Activated naive CD8-positive, alpha-beta T cell treated with anti-CD3 and anti-CD28 coated beads for 36 hours (primary cell): ENCODE measurements at regions not wholly inside any gene's neighbourhood (a gene's known extent, or its start where the extent isn't known, plus 50 kb on each side); places are given as distances from the start of the nearest gene placed in this dataset.

Experiments used
- DNase-seq: peaks from one replicate; pipeline ENCODE4 v3.0.0; 2021
- H3K27ac Mint-ChIP-seq: one replicate; pipeline ENCODE4 v1.8.0; 2022; ENCODE audit warnings: mild to moderate bottlenecking, moderate library complexity, mixed read lengths
- H3K27me3 Mint-ChIP-seq: one replicate; pipeline ENCODE4 v1.8.0; 2022; ENCODE audit warnings: mild to moderate bottlenecking, mixed read lengths
- H3K36me3 Mint-ChIP-seq: one replicate; pipeline ENCODE4 v1.8.0; 2021; ENCODE audit warnings: mild to moderate bottlenecking, mixed read lengths
- H3K4me1 Mint-ChIP-seq: one replicate; pipeline ENCODE4 v1.8.0; 2021; ENCODE audit warnings: mixed read lengths
- H3K4me3 Mint-ChIP-seq: one replicate; pipeline ENCODE4 v1.8.0; 2022; ENCODE audit warnings: mild to moderate bottlenecking, moderate library complexity, mixed read lengths
- H3K9me3 Mint-ChIP-seq: one replicate; pipeline ENCODE4 v1.8.0; 2022; ENCODE audit warnings: mixed read lengths

DNA sequence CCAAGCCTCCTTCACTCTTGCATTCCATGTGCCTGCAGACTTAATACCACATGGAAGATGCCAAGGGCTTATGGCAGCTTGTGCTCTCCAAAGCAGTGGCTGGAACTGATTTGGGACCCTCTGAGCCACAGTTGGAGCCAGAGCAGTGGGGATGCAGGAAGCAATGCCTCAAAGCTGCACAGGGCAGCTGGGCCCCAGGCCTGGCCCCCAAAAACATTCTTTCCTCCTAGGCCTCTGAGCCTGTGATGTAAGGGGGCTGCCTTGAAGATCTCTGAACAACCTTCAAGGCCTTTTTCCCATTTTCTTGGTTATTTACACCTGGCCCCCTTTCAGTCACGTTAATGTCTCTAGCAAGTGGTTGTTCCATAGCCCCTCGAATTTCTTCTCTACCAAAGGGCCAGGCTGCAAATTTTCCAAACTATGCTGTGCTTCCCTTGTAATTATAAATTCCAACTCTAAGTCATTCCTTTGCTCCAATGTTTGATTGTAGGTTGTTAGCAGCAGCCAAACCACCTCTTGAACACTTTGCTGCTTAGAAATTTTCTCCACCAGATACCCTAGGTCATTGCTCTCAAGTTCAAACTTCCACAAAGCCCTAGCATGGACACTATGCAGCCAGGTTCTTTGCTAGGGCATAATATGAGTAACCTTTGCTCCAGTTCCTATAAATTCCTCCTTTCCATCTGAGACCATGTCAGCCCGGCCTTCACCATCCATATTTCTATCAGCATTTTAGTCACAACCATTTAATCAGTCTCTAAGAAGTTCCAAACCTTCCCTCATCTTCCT is 245.0 kb upstream of the RBBP8 start:
- peaks cover 7% of the 10 kb centered on the region for H3K27me3 Mint-ChIP-seq
- peaks cover 2% of the 10 kb centered on the region for H3K9me3 Mint-ChIP-seq
- no peaks in the 10 kb centered on the region for H3K36me3 Mint-ChIP-seq
- H3K4me3 Mint-ChIP-seq: no peak overlapping the region
- DNase-seq: no peak
- H3K27ac Mint-ChIP-seq: no peak overlapping the region
- H3K4me1 Mint-ChIP-seq: no peaks in the 10 kb centered on the region

DNA sequence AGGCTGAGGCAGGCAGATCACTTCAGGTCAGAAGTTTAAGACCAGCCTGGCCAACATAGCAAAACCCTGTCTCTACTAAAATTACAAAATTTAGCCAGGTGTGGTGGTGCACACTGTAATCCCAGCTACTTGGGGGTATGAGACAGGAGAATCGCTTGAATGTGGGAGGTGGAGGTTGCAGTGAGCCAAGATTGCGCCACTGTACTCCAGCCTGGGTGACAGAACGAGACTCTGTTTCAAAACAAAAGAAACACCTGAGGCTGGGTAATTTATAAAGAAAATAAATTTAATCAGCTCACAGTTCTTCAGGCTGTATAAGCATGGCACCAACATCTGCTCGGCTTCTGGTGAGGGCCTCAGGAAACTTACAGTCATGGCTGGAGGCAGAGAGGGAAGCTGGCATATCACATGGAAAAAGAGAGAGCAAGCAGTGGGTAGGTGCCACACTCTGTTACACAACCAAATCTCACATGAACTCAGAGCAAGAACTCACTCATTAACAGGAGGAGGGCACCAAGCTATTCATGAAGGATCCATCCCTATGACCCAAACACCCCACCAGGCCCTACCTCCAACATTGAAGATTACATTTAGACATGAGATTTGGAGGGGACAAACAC is 244.1 kb upstream of the RBBP8 start:
- Mint-ChIP-seq H3K27ac (no peak overlapping the region), H3K4me3 (no peak overlapping the region), H3K9me3 (peaks cover 2% of the 10 kb centered on the region), H3K4me1 (no peaks in the 10 kb centered on the region), H3K36me3 (no peaks in the 10 kb centered on the region), H3K27me3 (peaks cover 5% of the 10 kb centered on the region)
- DNase-seq: no peak

DNA sequence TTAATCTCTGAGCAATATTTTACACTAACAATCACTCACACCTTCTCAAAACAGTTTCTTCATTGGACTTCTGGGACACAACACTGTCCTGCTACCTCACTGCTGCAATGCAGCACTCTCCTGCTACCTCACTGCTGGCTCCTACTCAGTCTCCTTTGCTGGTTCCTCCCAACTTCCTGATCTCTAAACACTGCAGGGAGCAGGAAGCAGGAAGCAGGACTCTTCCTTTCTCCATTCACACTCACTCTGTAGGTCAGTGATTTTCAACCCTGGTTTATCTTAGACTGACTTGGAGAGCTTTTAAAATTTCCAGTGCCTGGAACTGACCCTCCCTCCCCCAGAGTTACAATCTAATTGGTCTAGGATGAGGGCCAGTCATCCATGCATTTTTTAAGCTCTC is 243.4 kb upstream of the RBBP8 start:
- Mint-ChIP-seq H3K4me3 (no peak overlapping the region), H3K36me3 (no peaks in the 10 kb centered on the region), H3K4me1 (no peaks in the 10 kb centered on the region), H3K27me3 (no peaks in the 10 kb centered on the region), H3K9me3 (peaks cover 2% of the 10 kb centered on the region), H3K27ac (no peak overlapping the region)
- DNase-seq: no peak

DNA sequence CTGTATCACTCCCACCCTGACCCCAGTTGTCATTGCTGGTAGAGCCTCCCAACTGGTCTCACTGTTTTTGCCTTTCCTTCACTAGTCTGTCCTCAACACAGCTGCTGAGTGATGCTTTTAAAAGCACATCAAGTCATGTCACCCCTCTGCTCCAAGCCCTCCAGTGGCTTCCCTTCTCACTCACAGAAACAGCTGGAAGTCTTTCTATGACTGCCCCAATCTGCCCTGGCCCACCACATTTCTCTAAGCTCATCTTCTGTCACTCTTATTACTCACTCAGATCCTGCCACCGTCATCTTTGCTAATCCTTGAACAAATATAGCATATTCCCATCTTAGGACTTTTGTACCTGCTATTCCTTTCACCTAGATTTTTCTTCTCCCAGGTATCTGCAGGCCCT is 242.6 kb upstream of the RBBP8 start:
- no peak overlapping the region for H3K4me3 Mint-ChIP-seq
- no peaks in the 10 kb centered on the region for H3K27me3 Mint-ChIP-seq
- DNase-seq: no peak
- H3K9me3 Mint-ChIP-seq: peaks cover 2% of the 10 kb centered on the region
- no peaks in the 10 kb centered on the region for H3K36me3 Mint-ChIP-seq
- H3K27ac Mint-ChIP-seq: no peak overlapping the region
- no peaks in the 10 kb centered on the region for H3K4me1 Mint-ChIP-seq

DNA sequence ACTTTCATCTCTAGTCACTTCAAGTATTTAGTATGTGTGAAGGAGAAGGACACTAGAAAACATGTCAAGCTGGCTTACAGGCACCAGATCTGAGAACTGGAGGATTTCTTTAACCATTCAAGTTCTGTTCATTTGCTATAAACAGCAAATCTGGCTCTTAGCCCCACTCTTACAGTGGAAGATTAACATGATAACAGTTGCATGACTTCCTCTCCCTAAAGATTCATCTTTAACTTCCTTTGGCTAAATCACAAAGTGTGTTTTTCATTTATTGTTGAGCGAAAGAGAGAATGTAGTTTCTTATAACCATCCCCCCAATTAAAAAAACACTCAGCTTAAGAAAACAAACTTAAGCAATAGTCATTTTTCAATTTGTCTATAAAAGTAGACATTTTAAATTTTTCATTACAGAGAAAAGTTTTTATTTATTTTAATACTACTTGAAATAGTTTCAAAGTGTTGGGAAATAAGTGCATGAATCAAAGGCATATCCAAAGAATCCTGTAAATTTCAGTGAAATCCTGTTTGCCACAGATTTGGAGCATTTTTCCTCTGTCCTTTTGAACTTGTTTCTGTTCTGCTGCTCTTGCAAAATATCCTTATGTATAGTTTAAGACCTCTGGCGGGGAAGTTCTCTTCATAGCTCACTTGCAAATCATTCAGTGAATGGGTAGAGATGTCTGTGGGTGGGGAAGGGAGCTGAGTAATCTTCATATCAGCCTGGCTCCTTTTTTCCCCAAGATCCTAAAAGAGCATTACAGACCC is 241.0 kb upstream of the RBBP8 start:
- DNase-seq: no peak
- Mint-ChIP-seq H3K4me3 (no peak overlapping the region), H3K4me1 (no peaks in the 10 kb centered on the region), H3K9me3 (peaks cover 2% of the 10 kb centered on the region), H3K27me3 (no peaks in the 10 kb centered on the region), H3K27ac (no peak overlapping the region), H3K36me3 (no peaks in the 10 kb centered on the region)

DNA sequence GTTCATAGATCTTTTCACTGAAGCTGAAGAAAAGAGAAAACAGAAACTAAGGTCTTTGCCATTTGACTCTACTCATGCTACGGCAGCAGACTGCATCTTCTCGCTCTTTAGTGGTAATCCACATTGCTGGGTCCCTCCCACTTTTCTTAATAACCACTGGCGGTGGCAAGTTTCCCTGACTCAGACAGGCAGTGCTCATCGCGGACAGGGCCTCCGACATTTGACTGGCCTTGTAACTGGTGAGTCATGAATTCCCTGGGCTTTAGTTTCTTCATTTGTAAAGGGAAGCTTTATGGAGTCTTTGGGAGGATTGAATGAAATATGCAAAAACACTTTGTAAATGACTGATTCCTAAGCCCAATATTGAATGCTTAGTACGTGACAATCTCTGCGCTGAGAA is 238.2 kb upstream of the RBBP8 start:
- Mint-ChIP-seq H3K36me3 (no peaks in the 10 kb centered on the region), H3K4me1 (no peaks in the 10 kb centered on the region), H3K27me3 (peaks cover 2% of the 10 kb centered on the region), H3K4me3 (no peak overlapping the region), H3K9me3 (no peaks in the 10 kb centered on the region), H3K27ac (no peak overlapping the region)
- DNase-seq: no peak

DNA sequence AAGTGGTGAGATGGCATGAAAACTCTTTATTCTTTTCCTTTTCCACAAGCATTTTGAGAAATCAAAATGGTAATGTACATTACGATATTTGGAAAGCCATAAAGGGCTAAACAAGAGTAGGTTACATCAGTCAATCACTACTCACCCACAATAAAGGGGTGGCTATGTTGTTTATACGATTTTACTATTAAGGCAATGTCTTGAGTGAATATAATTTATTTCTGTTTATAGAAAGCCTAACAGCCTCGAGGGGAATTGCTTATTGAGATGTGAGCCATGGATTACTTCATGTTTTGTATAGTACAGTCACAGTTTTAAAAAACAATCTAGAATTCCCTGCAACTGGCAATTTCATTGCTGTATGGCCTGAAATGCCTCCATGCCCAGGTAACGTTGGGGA is 237.5 kb upstream of the RBBP8 start:
- Mint-ChIP-seq H3K4me3 (no peak overlapping the region), H3K27me3 (peaks cover 3% of the 10 kb centered on the region), H3K9me3 (no peaks in the 10 kb centered on the region), H3K36me3 (no peaks in the 10 kb centered on the region), H3K4me1 (no peaks in the 10 kb centered on the region), H3K27ac (no peak overlapping the region)
- DNase-seq: no peak

DNA sequence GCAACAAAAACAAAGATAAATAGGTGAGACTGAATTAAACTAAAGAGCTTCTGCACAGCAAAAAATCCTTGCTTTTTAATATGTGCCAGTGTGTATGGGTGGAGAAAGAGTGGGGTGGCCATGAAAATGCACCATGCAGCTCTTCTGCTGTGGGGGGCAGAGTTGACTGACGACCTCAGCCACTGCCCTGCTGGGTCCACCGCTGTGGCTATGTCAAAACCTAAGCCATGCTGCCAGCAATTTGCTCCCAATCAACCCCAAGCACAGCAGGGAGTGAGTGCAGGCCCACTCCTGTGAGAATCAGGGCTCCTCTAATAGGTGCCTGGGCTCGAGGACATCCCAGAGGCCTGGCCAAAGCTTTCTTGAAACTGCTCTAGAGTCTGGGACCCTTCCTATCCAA is 235.6 kb upstream of the RBBP8 start:
- no peaks in the 10 kb centered on the region for H3K36me3 Mint-ChIP-seq
- no peak overlapping the region for H3K4me3 Mint-ChIP-seq
- H3K4me1 Mint-ChIP-seq: no peaks in the 10 kb centered on the region
- no peaks in the 10 kb centered on the region for H3K9me3 Mint-ChIP-seq
- DNase-seq: no peak
- no peak overlapping the region for H3K27ac Mint-ChIP-seq
- H3K27me3 Mint-ChIP-seq: peaks cover 5% of the 10 kb centered on the region

DNA sequence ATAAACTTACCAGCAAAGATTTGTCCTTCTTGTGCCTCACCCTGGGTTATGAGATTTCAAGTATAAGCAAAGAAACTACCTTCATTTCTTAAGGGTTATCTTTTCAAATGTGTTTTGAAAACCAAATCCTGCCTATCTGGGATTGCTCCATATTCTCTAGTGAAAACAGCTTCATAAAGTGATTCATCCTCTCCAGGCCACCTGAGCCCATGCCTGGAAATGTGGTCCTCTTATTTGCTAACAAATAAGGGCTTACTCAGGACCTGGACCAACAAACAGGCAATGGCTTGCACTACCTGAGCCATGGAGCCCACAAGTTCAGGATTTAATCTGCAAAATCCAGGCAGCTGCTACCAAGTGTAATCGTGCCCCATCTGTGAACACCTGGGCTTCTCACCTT is 234.4 kb upstream of the RBBP8 start:
- Mint-ChIP-seq H3K27ac (no peak overlapping the region), H3K36me3 (no peaks in the 10 kb centered on the region), H3K9me3 (no peaks in the 10 kb centered on the region), H3K4me3 (no peak overlapping the region), H3K27me3 (peaks cover 7% of the 10 kb centered on the region), H3K4me1 (no peaks in the 10 kb centered on the region)
- DNase-seq: no peak

DNA sequence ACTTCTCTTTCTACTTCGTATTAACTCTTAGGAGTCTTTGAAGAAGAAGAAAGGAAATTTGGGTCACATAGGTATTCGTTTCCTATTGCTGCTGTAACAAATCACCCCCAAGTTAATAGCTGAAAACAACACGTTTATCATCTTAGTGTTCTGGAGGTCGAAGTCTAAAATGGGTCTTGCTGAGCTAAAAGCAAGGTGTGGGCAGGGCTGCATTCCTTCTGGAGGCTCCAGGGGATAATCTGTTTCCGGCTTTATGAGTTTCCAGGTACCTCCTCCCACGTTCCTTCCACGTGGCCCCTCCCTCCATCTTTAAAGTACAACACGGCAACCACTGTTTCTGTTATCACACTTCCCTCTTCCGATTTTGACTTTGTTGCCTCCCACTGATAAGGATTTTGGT is 233.5 kb upstream of the RBBP8 start:
- H3K4me3 Mint-ChIP-seq: no peak overlapping the region
- no peak overlapping the region for H3K27ac Mint-ChIP-seq
- H3K36me3 Mint-ChIP-seq: no peaks in the 10 kb centered on the region
- no peaks in the 10 kb centered on the region for H3K4me1 Mint-ChIP-seq
- no peak for DNase-seq
- peaks cover 7% of the 10 kb centered on the region for H3K27me3 Mint-ChIP-seq
- H3K9me3 Mint-ChIP-seq: no peaks in the 10 kb centered on the region

DNA sequence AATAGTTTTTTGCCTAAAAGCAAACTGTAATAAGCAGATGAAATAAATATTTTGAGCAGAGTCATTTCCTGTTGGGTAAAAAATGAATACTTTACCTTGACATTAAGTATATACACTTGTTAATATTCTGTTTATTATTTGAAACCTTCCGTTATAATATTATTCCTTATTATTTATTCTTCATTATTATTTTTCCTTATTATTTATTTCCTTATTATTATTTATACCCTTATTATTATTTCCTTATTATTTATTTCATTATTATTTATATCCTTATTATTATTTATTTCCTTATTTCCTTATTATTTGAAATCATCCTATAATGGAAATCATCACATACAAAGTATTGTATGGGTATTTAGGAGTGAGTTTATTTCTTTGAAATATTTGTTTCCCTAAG is 232.2 kb upstream of the RBBP8 start:
- H3K9me3 Mint-ChIP-seq: no peaks in the 10 kb centered on the region
- no peaks in the 10 kb centered on the region for H3K36me3 Mint-ChIP-seq
- H3K27ac Mint-ChIP-seq: no peak overlapping the region
- no peaks in the 10 kb centered on the region for H3K4me1 Mint-ChIP-seq
- DNase-seq: no peak
- H3K27me3 Mint-ChIP-seq: peaks cover 7% of the 10 kb centered on the region
- no peak overlapping the region for H3K4me3 Mint-ChIP-seq

DNA sequence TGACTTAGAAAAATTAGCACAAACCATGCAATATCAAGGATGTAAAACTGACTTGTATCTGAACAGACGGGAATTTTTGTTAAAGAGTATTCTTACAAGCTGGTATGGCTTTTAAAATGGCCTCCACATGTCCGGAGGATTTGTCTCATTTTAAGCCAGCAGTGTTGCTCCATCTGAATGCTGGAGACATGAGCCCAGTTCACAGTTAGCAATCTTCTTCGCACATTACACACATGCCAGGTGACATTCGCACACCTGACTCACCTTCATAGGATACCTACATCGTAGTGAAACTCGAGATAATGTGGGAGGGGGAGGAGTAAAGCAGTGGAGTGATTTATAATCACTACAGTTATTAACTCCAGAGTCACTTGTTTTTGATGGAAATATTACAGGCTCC is 231.8 kb upstream of the RBBP8 start:
- no peak overlapping the region for H3K4me3 Mint-ChIP-seq
- no peaks in the 10 kb centered on the region for H3K4me1 Mint-ChIP-seq
- H3K36me3 Mint-ChIP-seq: no peaks in the 10 kb centered on the region
- H3K27ac Mint-ChIP-seq: no peak overlapping the region
- DNase-seq: no peak
- no peaks in the 10 kb centered on the region for H3K9me3 Mint-ChIP-seq
- peaks cover 7% of the 10 kb centered on the region for H3K27me3 Mint-ChIP-seq

DNA sequence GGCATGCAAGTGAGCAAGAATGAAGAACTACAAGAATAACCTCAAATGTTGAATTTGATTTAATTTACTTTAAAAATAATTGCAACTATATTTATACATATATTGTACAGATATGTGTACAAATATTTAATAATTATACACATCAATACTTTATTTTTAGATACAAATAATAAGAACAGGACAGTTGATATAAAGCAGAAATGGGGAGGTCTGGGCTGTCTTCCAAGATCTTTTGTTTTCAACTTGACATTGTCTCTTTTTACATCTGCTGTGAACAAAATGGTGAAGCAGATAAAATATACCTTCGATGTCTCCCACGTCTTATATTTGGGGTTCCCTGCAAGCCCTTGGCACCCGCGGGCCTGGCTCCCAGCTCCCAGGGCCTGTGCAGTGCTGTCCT is 231.3 kb upstream of the RBBP8 start:
- no peak overlapping the region for H3K4me3 Mint-ChIP-seq
- no peak overlapping the region for H3K27ac Mint-ChIP-seq
- DNase-seq: no peak
- H3K9me3 Mint-ChIP-seq: no peaks in the 10 kb centered on the region
- H3K36me3 Mint-ChIP-seq: no peaks in the 10 kb centered on the region
- no peaks in the 10 kb centered on the region for H3K4me1 Mint-ChIP-seq
- H3K27me3 Mint-ChIP-seq: peaks cover 7% of the 10 kb centered on the region

DNA sequence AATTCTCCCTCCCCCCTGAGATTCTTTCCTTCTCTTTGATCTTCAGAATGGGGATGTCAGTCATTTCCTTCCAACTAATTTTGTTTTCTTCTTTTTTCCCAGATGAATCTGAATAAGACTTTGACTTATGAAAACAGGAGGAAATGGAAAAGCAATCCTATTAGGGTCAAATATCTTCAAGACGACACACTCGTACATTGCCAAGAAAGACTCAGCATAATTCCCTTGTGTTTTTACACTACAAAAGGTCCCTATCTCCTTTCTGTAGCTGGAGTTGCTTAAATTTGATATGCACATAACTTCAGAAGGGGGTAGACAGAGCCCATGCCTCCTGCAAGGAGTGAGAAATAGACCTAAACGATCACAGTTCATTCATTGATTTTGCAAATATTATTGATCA is 230.3 kb upstream of the RBBP8 start:
- H3K4me1 Mint-ChIP-seq: no peaks in the 10 kb centered on the region
- no peak overlapping the region for H3K4me3 Mint-ChIP-seq
- no peak for DNase-seq
- H3K27me3 Mint-ChIP-seq: peaks cover 7% of the 10 kb centered on the region
- no peak overlapping the region for H3K27ac Mint-ChIP-seq
- H3K9me3 Mint-ChIP-seq: no peaks in the 10 kb centered on the region
- no peaks in the 10 kb centered on the region for H3K36me3 Mint-ChIP-seq

DNA sequence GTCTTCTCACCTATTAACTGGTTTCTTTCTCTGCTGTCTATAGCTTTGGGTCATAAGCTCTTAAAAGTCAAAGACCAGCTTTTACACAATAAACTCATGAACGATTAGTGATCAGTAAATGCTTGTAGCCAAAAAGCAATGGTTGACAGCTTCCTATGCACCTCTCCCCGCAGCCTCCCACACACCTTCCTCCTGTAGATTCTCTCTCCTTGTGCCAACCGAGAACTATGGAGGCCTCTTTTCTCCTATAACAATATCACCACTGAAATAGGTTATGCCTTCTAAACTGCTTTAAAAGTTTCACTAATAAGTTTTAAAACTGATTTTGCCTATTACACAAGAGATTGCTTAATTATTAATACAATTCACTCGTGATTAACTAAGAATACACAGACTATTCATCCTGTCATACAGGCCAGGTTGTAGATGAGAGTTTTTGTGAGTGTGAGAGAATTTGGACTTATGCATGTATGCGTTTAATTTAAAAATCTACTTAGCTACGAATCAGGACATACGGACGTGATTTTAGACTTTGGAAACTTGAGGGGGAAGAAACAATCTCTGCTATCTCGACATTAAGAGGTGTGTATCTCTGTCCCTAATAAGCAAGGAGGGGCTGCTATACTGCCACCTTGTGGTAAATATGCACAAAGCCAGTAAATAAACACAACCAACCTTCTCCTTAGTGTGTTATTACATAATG is 229.1 kb upstream of the RBBP8 start:
- no peaks in the 10 kb centered on the region for H3K36me3 Mint-ChIP-seq
- peaks cover 7% of the 10 kb centered on the region for H3K27me3 Mint-ChIP-seq
- no peak for DNase-seq
- no peak overlapping the region for H3K27ac Mint-ChIP-seq
- no peak overlapping the region for H3K4me3 Mint-ChIP-seq
- no peaks in the 10 kb centered on the region for H3K4me1 Mint-ChIP-seq
- H3K9me3 Mint-ChIP-seq: no peaks in the 10 kb centered on the region
